ENCODE measurements at regions not wholly inside any gene's neighbourhood (a gene's known extent, or its start where the extent isn't known, plus 50 kb on each side); places are given as distances from the start of the nearest gene placed in this dataset.

DNA sequence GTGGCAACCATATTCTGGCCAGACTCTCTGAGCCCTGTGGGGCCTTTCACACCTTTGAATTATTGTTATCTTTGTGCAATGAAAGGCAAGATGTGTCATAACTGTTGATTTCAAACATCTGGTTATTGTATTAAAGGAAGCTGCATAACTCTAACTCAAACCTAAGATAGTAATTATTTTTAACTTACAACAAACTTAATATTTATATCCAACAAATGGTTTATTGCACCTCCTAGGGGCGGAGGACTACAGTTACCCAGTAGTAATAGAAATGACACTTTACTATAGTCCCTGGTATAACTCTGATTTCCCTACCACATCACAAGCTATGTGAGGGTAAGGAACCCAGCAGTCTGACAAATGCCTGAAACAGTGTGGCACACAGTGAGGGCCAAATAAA lies 363.9 kb upstream of the SUCLG2 start:
- TF ChIP-seq POLR2AphosphoS5 (IDR thresholded peaks at IDR 0.05) = no peak
- TF ChIP-seq POLR2A (IDR thresholded peaks at IDR 0.05) = no peak
